Right atrium auricular region (tissue), 2 donors: ENCODE measurements at regions not wholly inside any gene's neighbourhood (a gene's known extent, or its start where the extent isn't known, plus 50 kb on each side); places are given as distances from the start of the nearest gene placed in this dataset.

Source experiments
- DNase-seq: peaks from one replicate; pipeline ENCODE4 v3.0.0-alpha.2; 2019; ENCODE audit warnings: low spot score
- H3K27ac ChIP-seq, 2 donors: fragments of 200-600 bp; sonication (generic); 1 replicate in 1 of 2; 2 replicates in 1 of 2; pipeline ENCODE4 v1.5.1; 2016 to 2019
- H3K27me3 ChIP-seq, 2 donors: fragments of 200-600 bp; sonication (generic); one replicate each; pipeline versions ENCODE4 v1.5.1 to v1.6.0; 2017 to 2019
- H3K36me3 ChIP-seq: fragments of 200-600 bp; sonication (generic); one replicate; pipeline ENCODE4 v1.5.1; 2016
- H3K4me1 ChIP-seq, 2 donors: fragments of 200-600 bp; sonication (generic); one replicate each; pipeline versions ENCODE4 v1.5.1 to v1.6.0; 2017 to 2019
- H3K4me3 ChIP-seq, 2 donors: fragments of 200-600 bp; sonication (generic); 1 replicate in 1 of 2; 2 replicates in 1 of 2; pipeline ENCODE4 v1.5.1; 2017 to 2019; ENCODE audit warnings: mild to moderate bottlenecking in 1 of 2, moderate library complexity in 1 of 2
- H3K9me3 ChIP-seq, 2 donors: fragments of 200-600 bp; sonication (generic); one replicate each; pipeline ENCODE4 v1.5.1; 2019
- TF ChIP-seq, protein P1 (sequence below), 2 donors: fragments of 200-600 bp; sonication (generic); IDR thresholded peaks; one replicate each; pipeline ENCODE4 v1.5.1; 2019; ENCODE audit warnings: antibody characterized with exemption in 2 of 2

DNA sequence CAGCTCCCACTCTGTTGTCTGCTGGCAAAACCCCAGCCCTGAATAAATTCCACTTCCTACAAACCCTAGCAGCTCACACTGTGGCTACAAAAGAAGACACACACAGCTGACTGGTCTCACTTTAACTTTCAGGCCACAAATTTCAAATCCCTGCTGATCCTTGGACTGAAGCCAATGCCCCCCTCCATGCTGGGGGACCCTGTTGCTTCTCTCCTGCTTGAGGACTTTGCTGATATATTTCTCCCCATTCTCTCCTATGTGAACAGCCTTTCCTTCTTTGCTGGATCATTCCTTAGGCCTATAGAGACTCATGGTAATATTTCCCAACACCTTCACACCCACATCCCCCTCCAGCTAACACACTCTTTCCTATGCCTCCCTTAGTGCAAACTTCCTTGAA lies 79.6 kb upstream of the ADRA1B start:
- H3K27ac ChIP-seq, result no peak overlapping the region
- TF ChIP-seq, protein P1, sequence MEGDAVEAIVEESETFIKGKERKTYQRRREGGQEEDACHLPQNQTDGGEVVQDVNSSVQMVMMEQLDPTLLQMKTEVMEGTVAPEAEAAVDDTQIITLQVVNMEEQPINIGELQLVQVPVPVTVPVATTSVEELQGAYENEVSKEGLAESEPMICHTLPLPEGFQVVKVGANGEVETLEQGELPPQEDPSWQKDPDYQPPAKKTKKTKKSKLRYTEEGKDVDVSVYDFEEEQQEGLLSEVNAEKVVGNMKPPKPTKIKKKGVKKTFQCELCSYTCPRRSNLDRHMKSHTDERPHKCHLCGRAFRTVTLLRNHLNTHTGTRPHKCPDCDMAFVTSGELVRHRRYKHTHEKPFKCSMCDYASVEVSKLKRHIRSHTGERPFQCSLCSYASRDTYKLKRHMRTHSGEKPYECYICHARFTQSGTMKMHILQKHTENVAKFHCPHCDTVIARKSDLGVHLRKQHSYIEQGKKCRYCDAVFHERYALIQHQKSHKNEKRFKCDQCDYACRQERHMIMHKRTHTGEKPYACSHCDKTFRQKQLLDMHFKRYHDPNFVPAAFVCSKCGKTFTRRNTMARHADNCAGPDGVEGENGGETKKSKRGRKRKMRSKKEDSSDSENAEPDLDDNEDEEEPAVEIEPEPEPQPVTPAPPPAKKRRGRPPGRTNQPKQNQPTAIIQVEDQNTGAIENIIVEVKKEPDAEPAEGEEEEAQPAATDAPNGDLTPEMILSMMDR (IDR thresholded peaks at IDR 0.05), result no peak
- DNase-seq, result no peak
- no peaks in the 10 kb centered on the region for H3K9me3 ChIP-seq
- H3K27me3 ChIP-seq, result no peaks in the 10 kb centered on the region
- H3K4me1 ChIP-seq, result no peaks in the 10 kb centered on the region
- no peak overlapping the region for H3K4me3 ChIP-seq
- H3K36me3 ChIP-seq, result no peaks in the 10 kb centered on the region

DNA sequence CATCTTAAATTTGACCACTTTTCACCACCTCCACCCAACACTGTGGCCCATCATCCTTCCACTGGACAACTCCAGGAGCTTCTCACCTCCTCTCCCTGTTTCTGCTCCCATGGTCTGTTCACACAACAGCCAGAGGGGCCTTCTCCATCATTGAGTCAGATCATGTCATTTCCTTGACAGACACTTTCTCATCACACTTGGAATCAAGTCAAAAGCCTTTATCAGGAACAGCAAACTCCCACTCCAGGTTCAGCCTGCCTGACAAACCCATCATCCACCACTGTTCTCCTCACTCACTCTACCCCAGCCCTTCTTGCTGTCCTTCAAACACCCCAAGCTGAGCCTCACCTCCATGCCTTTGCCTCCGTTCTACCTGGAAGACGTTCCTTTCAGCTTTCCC lies 78.4 kb upstream of the ADRA1B start:
- H3K4me3 ChIP-seq, result no peak overlapping the region
- H3K4me1 ChIP-seq, result no peaks in the 10 kb centered on the region
- no peaks in the 10 kb centered on the region for H3K36me3 ChIP-seq
- H3K27ac ChIP-seq, result no peak overlapping the region
- H3K27me3 ChIP-seq, result no peaks in the 10 kb centered on the region
- H3K9me3 ChIP-seq, result no peaks in the 10 kb centered on the region
- TF ChIP-seq, protein P1 (IDR thresholded peaks at IDR 0.05), result no peak
- no peak for DNase-seq

DNA sequence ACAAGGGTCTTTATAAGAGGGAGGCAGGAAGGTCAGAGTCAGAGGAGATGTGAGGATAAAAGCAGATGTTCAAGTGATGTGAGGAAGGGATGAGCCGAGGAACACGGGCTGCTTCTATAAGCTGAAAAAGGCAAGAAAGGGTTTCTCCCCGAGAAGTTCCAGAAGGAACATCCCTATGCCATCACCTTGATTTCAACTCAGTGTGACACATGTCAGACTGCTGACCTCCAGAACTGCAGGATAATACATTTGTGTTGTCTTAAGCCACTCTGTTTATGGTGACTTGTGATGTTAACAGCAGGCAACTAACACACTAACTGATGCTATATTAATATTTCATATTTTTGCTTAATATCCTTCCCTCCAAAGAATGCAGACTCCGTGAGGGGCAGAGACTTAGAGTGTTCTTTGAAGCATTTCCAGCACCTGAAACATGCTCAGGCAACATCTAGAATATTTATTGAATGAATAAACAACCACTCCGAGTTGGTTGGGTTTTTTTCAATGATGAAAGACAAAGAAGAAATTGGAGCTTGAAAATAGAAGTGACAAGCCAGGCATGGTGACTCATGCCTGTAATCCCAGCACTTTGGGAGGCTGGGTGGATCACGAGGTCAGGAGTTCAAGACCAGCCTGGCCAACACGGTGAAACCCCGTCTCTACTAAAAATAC lies 77.6 kb upstream of the ADRA1B start:
- TF ChIP-seq, protein P1 (IDR thresholded peaks at IDR 0.05), result no peak
- H3K36me3 ChIP-seq, result no peaks in the 10 kb centered on the region
- DNase-seq, result no peak

DNA sequence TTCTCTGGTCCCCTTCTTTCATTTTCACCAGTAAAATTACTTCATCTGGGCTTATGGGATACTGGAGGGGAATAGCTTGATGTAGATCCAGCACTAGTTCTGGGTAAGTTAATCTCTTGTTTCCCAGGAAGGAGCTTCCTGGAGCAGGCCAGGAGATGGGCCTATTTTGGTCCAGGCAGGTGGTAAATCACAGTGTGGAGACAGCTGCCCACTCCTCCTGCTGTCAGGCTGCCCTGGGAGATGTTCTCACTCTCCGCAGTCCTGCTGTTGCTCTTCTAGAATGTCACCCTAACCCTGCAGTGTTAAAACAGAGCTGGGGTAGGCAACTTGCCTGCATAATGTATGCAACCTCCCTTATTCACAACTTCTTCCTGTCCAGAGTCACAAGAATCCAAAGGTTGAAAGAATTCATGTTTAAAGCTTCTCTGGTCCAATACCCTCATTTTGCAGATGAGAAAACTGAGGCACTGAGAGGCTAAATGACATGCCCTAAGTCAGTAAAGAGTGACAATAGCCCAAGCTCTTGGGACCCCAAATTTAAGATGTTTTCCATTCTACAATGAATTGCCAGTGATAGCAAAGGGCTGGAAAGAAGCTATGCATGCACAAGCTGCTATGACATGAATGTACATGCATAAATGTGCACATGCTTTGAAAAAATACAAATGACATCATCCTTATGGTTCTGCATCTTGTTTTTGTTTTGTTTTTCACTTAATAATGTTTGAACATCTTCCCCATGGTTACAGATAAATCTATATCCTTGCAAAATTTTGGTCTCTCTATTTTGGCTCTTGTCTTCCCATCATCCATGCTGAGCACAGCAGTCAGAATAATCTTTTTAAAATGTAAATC lies 71.8 kb upstream of the ADRA1B start:
- H3K27ac ChIP-seq, result no peak overlapping the region
- TF ChIP-seq, protein P1 (IDR thresholded peaks at IDR 0.05), result no peak
- no peak overlapping the region for H3K4me3 ChIP-seq
- no peak for DNase-seq
- no peaks in the 10 kb centered on the region for H3K4me1 ChIP-seq
- no peaks in the 10 kb centered on the region for H3K9me3 ChIP-seq
- no peaks in the 10 kb centered on the region for H3K36me3 ChIP-seq
- no peaks in the 10 kb centered on the region for H3K27me3 ChIP-seq

More for the DNA sequence above, 77.6 kb upstream of the ADRA1B start:
- Histone ChIP-seq H3K27ac (no peak overlapping the region), H3K27me3 (no peaks in the 10 kb centered on the region), H3K4me1 (no peaks in the 10 kb centered on the region), H3K4me3 (no peak overlapping the region), H3K9me3 (no peaks in the 10 kb centered on the region)

DNA sequence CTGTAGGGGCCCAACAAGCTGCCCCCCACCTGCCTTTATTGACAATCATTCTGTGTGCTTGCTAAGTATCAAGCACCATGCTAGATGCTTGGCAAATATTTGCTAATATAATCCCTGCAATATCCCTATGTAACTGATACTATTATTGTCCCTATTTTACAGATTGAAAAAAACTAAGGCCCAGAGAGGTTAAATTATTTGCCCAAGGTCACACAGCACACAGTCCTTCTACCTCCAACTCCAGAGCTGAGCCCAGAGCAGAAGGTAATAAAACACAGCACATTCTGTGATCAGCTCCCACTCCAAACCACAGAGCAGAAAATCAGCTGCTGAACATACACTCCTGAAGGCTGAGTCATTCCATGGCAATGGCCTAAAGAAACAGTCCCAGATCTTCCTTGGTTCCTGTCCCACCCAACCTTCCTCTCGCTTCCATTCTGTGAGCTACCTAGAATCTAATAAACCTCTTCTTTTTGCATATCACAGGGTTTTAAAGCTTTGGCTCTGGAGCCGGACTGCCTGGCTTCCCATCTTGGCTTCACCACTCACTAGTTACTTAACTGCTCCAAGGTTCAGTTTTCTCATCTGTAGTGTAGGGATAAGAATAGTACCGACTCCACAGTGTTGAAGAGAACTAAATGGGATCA lies 66.7 kb upstream of the ADRA1B start:
- TF ChIP-seq, protein P1 (IDR thresholded peaks at IDR 0.05), result no peak
- no peaks in the 10 kb centered on the region for H3K4me1 ChIP-seq
- no peak overlapping the region for H3K4me3 ChIP-seq
- H3K36me3 ChIP-seq, result no peaks in the 10 kb centered on the region
- DNase-seq, result no peak
- H3K27ac ChIP-seq, result no peak overlapping the region
- H3K27me3 ChIP-seq, result no peaks in the 10 kb centered on the region
- no peaks in the 10 kb centered on the region for H3K9me3 ChIP-seq
